ENCODE measurements at regions not wholly inside any gene's neighbourhood (a gene's known extent, or its start where the extent isn't known, plus 50 kb on each side); places are given as distances from the start of the nearest gene placed in this dataset.

GRCh38 chr2:157046396-157046795, 211.1 kb upstream of the GALNT5 start:
- DNase-seq (no peak), ATAC-seq (no peak)
- no peak overlapping the region for H3K27ac Mint-ChIP-seq
- Histone ChIP-seq H3K4me1 (ENCODE audit: control insufficient read depth in 2 of 2, insufficient read depth in 2 of 2, low read length in 2 of 2) (no peaks in the 10 kb centered on the region), H3K27ac (ENCODE audit: low read depth, low read length) (no peak overlapping the region), H3K4me3 (ENCODE audit: low read length) (no peak overlapping the region), H3K9me3 (ENCODE audit: control insufficient read depth in 2 of 3, low read length in 3 of 3) (no peaks in the 10 kb centered on the region), H3K27me3 (ENCODE audit: control insufficient read depth in 2 of 2, insufficient read depth in 2 of 2, low read length in 2 of 2) (no peaks in the 10 kb centered on the region), H3K36me3 (ENCODE audit: control insufficient read depth in 2 of 3, insufficient read depth in 3 of 3, low read length in 3 of 3) (no peaks in the 10 kb centered on the region)
- no peak overlapping the region for H3K4me3 Mint-ChIP-seq
- H3K4me1 Mint-ChIP-seq: no peaks in the 10 kb centered on the region
- ChIA-PET POLR2A (no interaction called here), CTCF (no interaction called here)
- no peaks in the 10 kb centered on the region for H3K36me3 Mint-ChIP-seq
- peaks cover 0 to 3% (median 0%) of the 10 kb centered on the region in 5 donors for H3K27me3 Mint-ChIP-seq
- peaks cover 0 to 4% (median 0%) of the 10 kb centered on the region in 11 donors for H3K9me3 Mint-ChIP-seq
- intact Hi-C loops (cut with micrococcal nuclease): no loop called here

- H3K4me1 ChIP-seq (ENCODE audit: control insufficient read depth in 2 of 2, insufficient read depth in 2 of 2, low read length in 2 of 2): no peaks in the 10 kb centered on the region
- no peaks in the 10 kb centered on the region for H3K9me3 ChIP-seq (ENCODE audit: control insufficient read depth in 2 of 3, low read length in 3 of 3)
- POLR2A ChIA-PET: no interaction called here
- no peak overlapping the region for H3K27ac ChIP-seq (ENCODE audit: low read depth, low read length)
- no peak overlapping the region for H3K4me3 ChIP-seq (ENCODE audit: low read length)
- Mint-ChIP-seq H3K4me3 (no peak overlapping the region), H3K36me3 (no peaks in the 10 kb centered on the region), H3K27ac (no peak overlapping the region), H3K9me3 (peaks cover 0 to 4% (median 0%) of the 10 kb centered on the region in 11 donors), H3K27me3 (peaks cover 0 to 1% (median 0%) of the 10 kb centered on the region in 5 donors), H3K4me1 (peaks cover 0 to 2% (median 0%) of the 10 kb centered on the region in 7 donors)
- CTCF ChIA-PET: no interaction called here
- DNase-seq (no peak), ATAC-seq (no peak)
- intact Hi-C loops (cut with micrococcal nuclease): no loop called here
- no peaks in the 10 kb centered on the region for H3K36me3 ChIP-seq (ENCODE audit: control insufficient read depth in 2 of 3, insufficient read depth in 3 of 3, low read length in 3 of 3)
- H3K27me3 ChIP-seq (ENCODE audit: control insufficient read depth in 2 of 2, insufficient read depth in 2 of 2, low read length in 2 of 2): no peaks in the 10 kb centered on the region
Measured at GRCh38 chr2:157052685-157053224, 204.8 kb upstream of the GALNT5 start.

DNA sequence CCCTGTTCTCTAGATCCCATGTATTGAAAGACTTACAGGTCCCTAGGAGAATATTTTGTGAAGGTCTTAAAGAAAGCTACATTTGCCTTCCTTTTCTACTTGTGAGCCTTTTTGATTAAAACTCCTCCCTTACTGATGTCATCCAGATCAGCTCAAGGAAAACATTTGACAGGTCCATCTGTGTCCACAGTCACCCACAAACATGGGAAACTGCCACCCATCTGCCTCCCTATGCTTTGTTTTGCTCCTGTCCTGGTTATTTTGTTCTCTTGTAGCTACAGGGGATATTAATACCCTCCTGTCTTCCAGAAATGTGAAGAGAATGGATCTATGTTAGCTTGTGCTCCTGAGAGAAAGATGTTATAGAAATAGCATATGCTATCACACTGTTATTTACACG, 203.6 kb upstream of the GALNT5 start:
- Mint-ChIP-seq H3K27me3 (peaks cover 0 to 4% (median 0%) of the 10 kb centered on the region in 5 donors), H3K4me3 (no peak overlapping the region), H3K27ac (no peak overlapping the region), H3K4me1 (peaks cover 0 to 2% (median 0%) of the 10 kb centered on the region in 7 donors), H3K9me3 (peaks cover 0 to 1% (median 0%) of the 10 kb centered on the region in 11 donors), H3K36me3 (no peaks in the 10 kb centered on the region)
- Histone ChIP-seq H3K4me3 (ENCODE audit: low read length) (no peak overlapping the region), H3K9me3 (ENCODE audit: control insufficient read depth in 2 of 3, low read length in 3 of 3) (no peaks in the 10 kb centered on the region), H3K27me3 (ENCODE audit: control insufficient read depth in 2 of 2, insufficient read depth in 2 of 2, low read length in 2 of 2) (no peaks in the 10 kb centered on the region), H3K27ac (ENCODE audit: low read depth, low read length) (no peak overlapping the region), H3K36me3 (ENCODE audit: control insufficient read depth in 2 of 3, insufficient read depth in 3 of 3, low read length in 3 of 3) (no peaks in the 10 kb centered on the region), H3K4me1 (ENCODE audit: control insufficient read depth in 2 of 2, insufficient read depth in 2 of 2, low read length in 2 of 2) (no peaks in the 10 kb centered on the region)
- POLR2A ChIA-PET: no interaction called here
- ATAC-seq (no peak), DNase-seq (no peak)
- intact Hi-C loops (cut with micrococcal nuclease): no loop called here
- CTCF ChIA-PET: no interaction called here

DNA sequence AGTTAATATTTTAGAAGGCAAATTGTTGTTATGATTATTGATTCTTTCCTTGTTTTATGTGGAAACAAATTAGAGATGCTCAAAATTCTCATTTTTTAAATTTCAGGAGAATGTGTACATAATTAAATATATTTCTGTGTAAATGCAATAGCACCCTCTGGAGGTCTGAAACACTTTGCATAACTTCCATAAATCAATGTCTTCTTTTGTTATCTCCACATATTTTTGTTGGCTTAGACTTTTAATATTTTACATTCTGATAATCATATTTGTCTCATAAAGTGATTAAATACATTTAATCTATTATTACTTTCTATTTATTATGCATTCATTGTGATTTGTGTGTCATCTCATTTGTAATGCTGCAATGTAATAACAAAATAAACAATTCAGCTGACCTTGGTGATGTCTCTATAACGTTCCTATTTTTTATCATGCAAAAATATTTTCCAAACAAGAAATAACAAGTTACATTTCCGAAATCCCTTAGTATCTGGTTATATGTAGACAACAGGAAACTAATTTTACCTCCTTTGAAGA, 201.8 kb upstream of the GALNT5 start:
- ATAC-seq (no peak), DNase-seq (no peak)
- no peak overlapping the region for H3K27ac ChIP-seq (ENCODE audit: low read depth, low read length)
- H3K4me1 ChIP-seq (ENCODE audit: control insufficient read depth in 2 of 2, insufficient read depth in 2 of 2, low read length in 2 of 2): no peaks in the 10 kb centered on the region
- Mint-ChIP-seq H3K27me3 (peaks cover 0 to 6% (median 0%) of the 10 kb centered on the region in 5 donors), H3K36me3 (no peaks in the 10 kb centered on the region), H3K9me3 (peaks cover 0 to under 1% (median 0%) of the 10 kb centered on the region in 11 donors), H3K4me3 (no peak overlapping the region), H3K4me1 (peaks cover 0 to 2% (median 0%) of the 10 kb centered on the region in 7 donors), H3K27ac (no peak overlapping the region)
- H3K36me3 ChIP-seq (ENCODE audit: control insufficient read depth in 2 of 3, insufficient read depth in 3 of 3, low read length in 3 of 3): no peaks in the 10 kb centered on the region
- POLR2A ChIA-PET: no interaction called here
- H3K27me3 ChIP-seq (ENCODE audit: control insufficient read depth in 2 of 2, insufficient read depth in 2 of 2, low read length in 2 of 2): no peaks in the 10 kb centered on the region
- no peak overlapping the region for H3K4me3 ChIP-seq (ENCODE audit: low read length)
- CTCF ChIA-PET: no interaction called here
- intact Hi-C loops (cut with micrococcal nuclease): loop anchor here in 1 of 2 donors (5.0 kb wide), 1 partner anchor 1678 kb away; no protein-coding TSS in a partner anchor
- H3K9me3 ChIP-seq (ENCODE audit: control insufficient read depth in 2 of 3, low read length in 3 of 3): no peaks in the 10 kb centered on the region

DNA sequence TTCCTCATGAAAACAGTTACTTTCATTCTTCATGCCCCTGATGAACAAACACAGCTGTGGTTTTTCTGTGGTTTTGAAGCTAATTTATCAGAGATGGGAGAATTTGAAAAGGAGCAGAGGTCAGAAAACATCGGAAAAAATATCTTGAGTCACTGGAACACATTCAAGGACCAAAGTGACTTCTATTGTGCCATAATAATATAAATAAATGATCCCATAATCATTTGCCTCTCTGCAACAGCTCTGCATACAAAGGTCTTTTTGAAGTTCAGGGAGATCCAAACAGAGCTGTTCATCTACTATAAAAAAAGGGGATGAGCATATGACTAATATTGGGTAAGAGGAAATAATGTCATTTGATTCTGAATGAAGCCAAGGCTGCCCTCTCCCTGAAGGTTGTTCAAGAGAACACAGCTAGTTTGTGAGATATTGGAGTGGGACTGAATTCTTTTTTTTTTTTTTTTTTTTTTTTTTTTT, 201.3 kb upstream of the GALNT5 start:
- Mint-ChIP-seq H3K4me1 (peaks cover 0 to 2% (median 0%) of the 10 kb centered on the region in 7 donors), H3K9me3 (peaks cover 0 to 2% (median 0%) of the 10 kb centered on the region in 11 donors), H3K4me3 (no peak overlapping the region), H3K27ac (no peak overlapping the region), H3K27me3 (peaks cover 0 to 6% (median 0%) of the 10 kb centered on the region in 5 donors), H3K36me3 (no peaks in the 10 kb centered on the region)
- Histone ChIP-seq H3K27me3 (ENCODE audit: control insufficient read depth in 2 of 2, insufficient read depth in 2 of 2, low read length in 2 of 2) (no peaks in the 10 kb centered on the region), H3K4me3 (ENCODE audit: low read length) (no peak overlapping the region), H3K9me3 (ENCODE audit: control insufficient read depth in 2 of 3, low read length in 3 of 3) (no peaks in the 10 kb centered on the region), H3K36me3 (ENCODE audit: control insufficient read depth in 2 of 3, insufficient read depth in 3 of 3, low read length in 3 of 3) (no peaks in the 10 kb centered on the region), H3K27ac (ENCODE audit: low read depth, low read length) (no peak overlapping the region), H3K4me1 (ENCODE audit: control insufficient read depth in 2 of 2, insufficient read depth in 2 of 2, low read length in 2 of 2) (no peaks in the 10 kb centered on the region)
- ChIA-PET CTCF (no interaction called here), POLR2A (no interaction called here)
- DNase-seq (no peak), ATAC-seq (no peak)
- intact Hi-C loops (cut with micrococcal nuclease): loop anchor here in 1 of 2 donors (5.0 kb wide), 1 partner anchor 1679 kb away; no protein-coding TSS in a partner anchor

DNA sequence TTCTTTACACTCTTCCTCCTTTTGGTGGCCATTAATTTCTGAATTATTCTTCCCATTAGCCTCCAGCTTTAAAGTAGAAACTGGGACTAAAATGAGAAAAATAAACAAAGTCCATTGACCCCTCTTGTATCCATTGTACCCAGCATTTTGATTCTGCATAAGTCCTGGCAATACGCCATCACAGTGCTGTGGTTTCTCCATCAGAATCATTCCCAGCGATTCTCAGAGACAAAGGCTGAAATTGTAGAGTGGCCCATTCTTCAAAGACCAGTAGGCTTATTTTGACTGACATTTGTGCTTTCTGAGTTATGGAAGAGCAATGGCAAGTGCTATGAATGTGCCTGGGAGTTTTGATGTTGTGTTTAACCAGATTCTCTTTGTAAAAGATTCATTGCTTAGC, 199.3 kb upstream of the GALNT5 start:
- DNase-seq (no peak), ATAC-seq (no peak)
- ChIA-PET CTCF (no interaction called here), POLR2A (no interaction called here)
- Histone ChIP-seq H3K27me3 (ENCODE audit: control insufficient read depth in 2 of 2, insufficient read depth in 2 of 2, low read length in 2 of 2) (no peaks in the 10 kb centered on the region), H3K4me1 (ENCODE audit: control insufficient read depth in 2 of 2, insufficient read depth in 2 of 2, low read length in 2 of 2) (no peaks in the 10 kb centered on the region), H3K4me3 (ENCODE audit: low read length) (no peak overlapping the region), H3K9me3 (ENCODE audit: control insufficient read depth in 2 of 3, low read length in 3 of 3) (no peaks in the 10 kb centered on the region), H3K27ac (ENCODE audit: low read depth, low read length) (no peak overlapping the region), H3K36me3 (ENCODE audit: control insufficient read depth in 2 of 3, insufficient read depth in 3 of 3, low read length in 3 of 3) (no peaks in the 10 kb centered on the region)
- intact Hi-C loops (cut with micrococcal nuclease): loop anchor here in 1 of 2 donors (5.0 kb wide), 1 partner anchor 1681 kb away; no protein-coding TSS in a partner anchor
- H3K4me3 Mint-ChIP-seq: no peak overlapping the region
- no peak overlapping the region for H3K27ac Mint-ChIP-seq
- peaks cover 0 to 2% (median 0%) of the 10 kb centered on the region in 7 donors for H3K4me1 Mint-ChIP-seq
- no peaks in the 10 kb centered on the region for H3K36me3 Mint-ChIP-seq
- H3K9me3 Mint-ChIP-seq: peaks cover 0 to 2% (median 0%) of the 10 kb centered on the region in 11 donors
- H3K27me3 Mint-ChIP-seq: peaks cover 0 to 6% (median 0%) of the 10 kb centered on the region in 5 donors

- DNase-seq: no peak
- POLR2A ChIA-PET: no interaction called here
- Mint-ChIP-seq H3K9me3 (peaks cover 0 to 2% (median 0%) of the 10 kb centered on the region in 11 donors), H3K27me3 (peaks cover 0 to 6% (median 0%) of the 10 kb centered on the region in 5 donors), H3K36me3 (no peaks in the 10 kb centered on the region), H3K4me3 (no peak overlapping the region), H3K4me1 (peaks cover 0 to 2% (median 0%) of the 10 kb centered on the region in 7 donors), H3K27ac (no peak overlapping the region)
- ATAC-seq: no peak
- H3K27me3 ChIP-seq (ENCODE audit: control insufficient read depth in 2 of 2, insufficient read depth in 2 of 2, low read length in 2 of 2): no peaks in the 10 kb centered on the region
- H3K27ac ChIP-seq (ENCODE audit: low read depth, low read length): no peak overlapping the region
- no peaks in the 10 kb centered on the region for H3K9me3 ChIP-seq (ENCODE audit: control insufficient read depth in 2 of 3, low read length in 3 of 3)
- no peak overlapping the region for H3K4me3 ChIP-seq (ENCODE audit: low read length)
- intact Hi-C loops (cut with micrococcal nuclease): loop anchor here in 1 of 2 donors (5.0 kb wide), 1 partner anchor 1682 kb away; no protein-coding TSS in a partner anchor
- CTCF ChIA-PET: no interaction called here
- no peaks in the 10 kb centered on the region for H3K4me1 ChIP-seq (ENCODE audit: control insufficient read depth in 2 of 2, insufficient read depth in 2 of 2, low read length in 2 of 2)
- no peaks in the 10 kb centered on the region for H3K36me3 ChIP-seq (ENCODE audit: control insufficient read depth in 2 of 3, insufficient read depth in 3 of 3, low read length in 3 of 3)
Measured at GRCh38 chr2:157059036-157059435, 198.5 kb upstream of the GALNT5 start.
